ENCODE measurements at regions not wholly inside any gene's neighbourhood (a gene's known extent, or its start where the extent isn't known, plus 50 kb on each side); places are given as distances from the start of the nearest gene placed in this dataset.
"Not testable (repeated sequence)": the region's sequence is repeated elsewhere in the genome, so short reads cannot be mapped to it uniquely, and the experiment has no call there.

DNA sequence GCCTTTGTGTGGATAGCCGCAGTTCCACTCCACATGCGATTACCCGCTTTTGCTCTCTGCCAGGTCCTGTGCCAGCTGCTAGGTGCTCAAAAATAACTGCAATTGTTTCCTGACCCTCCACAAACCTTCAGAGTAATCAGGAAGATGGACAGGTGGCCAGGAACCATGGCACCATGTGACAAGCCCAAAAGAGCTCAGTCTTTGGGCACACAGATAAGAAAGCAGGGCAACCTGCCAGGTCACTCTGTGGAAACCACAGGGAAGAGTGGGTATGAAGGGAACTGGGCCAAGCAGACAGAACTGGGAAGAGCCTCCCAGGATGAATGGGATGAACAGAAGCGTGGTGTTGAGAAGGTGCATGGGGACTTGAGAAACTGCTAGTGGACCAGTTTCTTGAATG lies 79.4 kb upstream of the AGAP1 start:
- no peak for DNase-seq

DNA sequence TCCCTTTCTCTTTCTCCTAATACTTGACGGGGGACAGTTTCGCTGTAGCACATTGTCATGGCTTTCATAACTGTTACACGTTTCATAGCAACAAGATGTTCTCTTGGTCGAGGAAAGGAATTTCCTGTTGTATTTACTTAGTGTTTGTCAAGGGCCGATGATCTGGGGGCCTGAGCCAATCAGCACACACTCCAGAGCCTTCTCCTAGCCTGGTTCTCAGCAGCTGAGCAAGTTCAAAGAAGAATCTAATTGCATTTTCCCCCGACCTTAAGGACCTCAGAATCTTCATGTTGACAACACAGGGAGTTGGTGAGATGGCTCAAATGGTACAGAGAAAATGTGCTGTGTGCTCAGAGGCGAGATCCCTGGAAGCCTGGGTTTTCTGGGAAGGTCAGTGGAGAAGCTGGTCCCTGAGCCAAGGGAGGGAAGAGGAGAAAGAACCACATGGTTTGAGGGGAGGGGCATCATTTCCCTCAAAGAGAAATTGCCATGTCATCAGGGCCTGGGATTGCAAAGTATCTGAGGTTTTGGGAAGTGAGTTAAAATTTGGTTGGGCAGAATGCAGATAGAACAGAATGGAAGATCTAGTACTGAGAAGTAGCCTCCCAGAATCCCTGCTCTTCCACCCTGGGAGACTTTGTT lies 76.9 kb upstream of the AGAP1 start:
- no peak for DNase-seq

- no peak for DNase-seq
Measured at GRCh38 chr2:235418918-235419317, 74.9 kb upstream of the AGAP1 start.

DNA sequence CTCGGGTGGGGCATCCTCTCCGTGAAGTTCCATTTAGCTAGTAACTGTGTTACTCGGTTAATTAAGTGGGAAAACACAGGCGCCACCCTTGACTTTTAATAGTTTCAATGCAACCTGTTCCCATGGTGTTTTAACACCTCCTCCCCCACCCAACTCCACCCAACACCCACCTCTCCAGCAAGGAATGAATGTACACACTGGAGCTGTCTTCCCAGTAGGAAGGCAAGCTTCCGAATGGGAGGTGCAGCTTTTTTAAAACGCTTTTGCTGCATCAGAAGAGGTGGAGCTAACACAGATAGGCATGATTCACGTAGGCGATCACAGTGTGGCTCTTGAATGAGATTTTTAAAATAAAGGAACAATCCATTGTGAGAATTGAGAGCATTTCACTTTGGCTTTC lies 73.8 kb upstream of the AGAP1 start:
- no peak for DNase-seq

DNA sequence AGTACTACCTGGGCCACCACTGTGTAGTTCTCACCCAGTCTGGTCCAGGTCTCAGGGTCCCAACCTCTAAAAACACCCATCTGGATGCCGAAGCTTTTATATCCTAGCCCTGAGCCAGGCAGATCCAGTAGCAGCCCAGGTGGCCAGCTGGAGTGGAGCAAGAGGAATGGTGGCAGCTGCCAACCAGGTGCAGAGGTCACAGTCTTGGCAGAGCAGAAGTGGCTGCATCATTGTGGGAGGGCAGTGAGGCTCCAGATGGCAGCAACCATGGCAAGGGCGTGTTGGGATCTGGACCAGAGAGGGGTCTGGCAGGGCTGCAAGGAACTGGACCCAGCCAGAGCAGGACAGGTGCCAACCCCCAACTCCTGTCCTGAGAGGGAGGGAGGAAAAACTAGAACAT lies 72.2 kb upstream of the AGAP1 start:
- no peak for DNase-seq

DNA sequence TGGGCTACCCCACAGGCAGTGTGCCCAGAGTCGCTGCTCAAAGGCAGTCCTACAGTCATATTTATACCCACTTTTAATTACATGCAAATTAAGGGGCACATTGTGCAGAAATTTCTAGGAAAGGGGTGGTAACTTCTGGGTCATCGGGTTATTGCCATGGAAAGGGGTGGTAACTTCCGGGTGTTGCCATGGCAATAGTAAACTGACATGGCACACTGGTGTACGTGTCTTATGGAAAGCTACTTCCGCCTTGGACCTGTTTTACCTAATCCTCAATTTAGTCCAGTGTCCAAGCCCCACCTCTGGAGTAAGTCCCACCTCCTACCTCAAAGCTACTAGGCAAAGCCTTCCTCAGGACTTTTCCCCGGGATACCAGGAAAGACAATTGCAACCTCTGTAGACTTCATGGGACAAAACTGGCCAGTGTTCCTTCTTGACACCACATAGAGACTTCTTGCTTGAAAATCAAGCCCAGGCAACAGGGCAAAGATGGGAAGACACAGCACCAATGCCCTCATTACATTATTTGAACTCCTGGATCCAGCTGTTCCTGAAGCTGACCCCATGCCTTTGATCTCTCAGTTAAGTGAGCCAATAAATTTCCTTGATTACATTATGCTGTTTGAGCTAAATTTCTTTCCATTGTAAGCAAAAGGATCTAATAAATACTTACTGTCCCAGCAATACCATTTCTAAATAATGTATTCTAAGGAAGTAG lies 63.3 kb upstream of the AGAP1 start:
- DNase-seq, result no peak

- DNase-seq, result no peak
Measured at GRCh38 chr2:235432741-235433520, 60.9 kb upstream of the AGAP1 start.

GRCh38 chr2:235433860-235434259 lies 60.0 kb upstream of the AGAP1 start:
- no peak for DNase-seq

- DNase-seq, result no peak
Measured at GRCh38 chr2:235439959-235440662, 53.7 kb upstream of the AGAP1 start.

- not testable (repeated sequence) for DNase-seq
Measured at GRCh38 chr2:235443580-235443979, 50.3 kb upstream of the AGAP1 start.
